Endothelial cell of umbilical vein (primary cell): ENCODE measurements at regions not wholly inside any gene's neighbourhood (a gene's known extent, or its start where the extent isn't known, plus 50 kb on each side); places are given as distances from the start of the nearest gene placed in this dataset.

Experiments
- BruUV-seq: library from RNA; stranded (reverse); fragments of 400-500 nt; replicated peaks from 2 replicates; lab custom pipeline; 2021; lab: Mats Ljungman, UMichigan
- CTCF ChIA-PET: fragments of 300-600, 350-600 bp; sonication (Branson Sonifier 250); formaldehyde crosslinking; loops from one replicate; lab custom pipeline; 2021; ENCODE audit warnings: antibody characterized with exemption, inconsistent platforms; lab: Charles Lee
- POLR2A ChIA-PET: fragments of 300-600, 350-600 bp; sonication (Branson Sonifier 250); formaldehyde crosslinking; loops from one replicate; lab custom pipeline; 2021; ENCODE audit warnings: antibody characterized with exemption, inconsistent platforms; lab: Charles Lee
- DNase-seq: peaks from one replicate; pipeline ENCODE4 v3.0.0-alpha.2; 2011; ENCODE audit warnings: low read depth, low spot score
- FAIRE-seq: peaks from 2 replicates; lab custom pipeline; 2011; peaks lifted over from hg19 to GRCh38; lab: Jason Lieb, UNC
- H2AFZ ChIP-seq: 2 replicates; pipeline ENCODE4 v1.6.0; 2012; ENCODE audit warnings: low read depth, low read length, control low read depth, inconsistent platforms
- H3K27ac ChIP-seq: 2 replicates; pipeline ENCODE4 v1.5.1; 2011; ENCODE audit warnings: low read depth, mild to moderate bottlenecking, control low read depth, low read length, moderate library complexity; ENCODE audit not compliant: insufficient read depth
- H3K27me3 ChIP-seq, 2 experiments: 2 replicates each; pipeline versions ENCODE4 v1.6.0 to v1.6.1; 2011; ENCODE audit warnings: low read length in 2 of 2, mixed read lengths in 1 of 2; ENCODE audit not compliant: control insufficient read depth in 2 of 2, insufficient read depth in 2 of 2
- H3K36me3 ChIP-seq, 2 experiments: 2 replicates in 1 of 2; 3 replicates in 1 of 2; pipeline ENCODE4 v1.5.1; 2011; ENCODE audit warnings: low read length in 2 of 2, mild to moderate bottlenecking in 1 of 2, moderate library complexity in 1 of 2; ENCODE audit not compliant: control insufficient read depth in 2 of 2, insufficient read depth in 2 of 2; ENCODE audit errors: extremely low read depth in 1 of 2
- H3K4me1 ChIP-seq: 3 replicates; pipeline ENCODE4 v1.5.1; 2011; ENCODE audit warnings: mild to moderate bottlenecking, low read length; ENCODE audit not compliant: control insufficient read depth, insufficient read depth; ENCODE audit errors: extremely low read depth
- H3K4me2 ChIP-seq: 2 replicates; pipeline ENCODE4 v1.6.1; 2011; ENCODE audit warnings: low read length, control low read depth, mixed read lengths; ENCODE audit not compliant: insufficient read depth
- H3K4me3 ChIP-seq, 3 experiments: fragments of 200-600 bp in 1 of 3; sonication (generic), shearing (Covaris generic) in 1 of 3; replicated peaks in 1 of 3; 2 replicates each; pipeline ENCODE4 v1.5.1; 2011 to 2016; ENCODE audit warnings: control low read depth in 3 of 3, low read length in 3 of 3, mild to moderate bottlenecking in 2 of 3, inconsistent platforms in 1 of 3, low read depth in 1 of 3, moderate library complexity in 1 of 3; ENCODE audit not compliant: insufficient read depth in 1 of 3
- H3K79me2 ChIP-seq: 2 replicates; pipeline ENCODE4 v1.6.0; 2012; ENCODE audit warnings: low read length, inconsistent platforms; ENCODE audit not compliant: control insufficient read depth, insufficient read depth
- H3K9ac ChIP-seq: replicated peaks from 2 replicates; pipeline ENCODE3; 2011; ENCODE audit warnings: low read length, control low read depth; ENCODE audit not compliant: insufficient read depth; ENCODE audit errors: extremely low read depth
- H3K9me1 ChIP-seq: replicated peaks from 3 replicates; pipeline ENCODE4 v1.6.0; 2011; ENCODE audit warnings: mild to moderate bottlenecking, low read length; ENCODE audit not compliant: control insufficient read depth, insufficient read depth; ENCODE audit errors: extremely low read depth
- H3K9me3 ChIP-seq: replicated peaks from 2 replicates; pipeline ENCODE4 v1.5.1; 2012; ENCODE audit warnings: low read length, inconsistent platforms; ENCODE audit not compliant: control insufficient read depth, insufficient read depth
- H4K20me1 ChIP-seq: replicated peaks from 2 replicates; pipeline ENCODE3; 2011; ENCODE audit warnings: mild to moderate bottlenecking, low read length; ENCODE audit not compliant: control insufficient read depth, insufficient read depth; ENCODE audit errors: extremely low read depth
- EZH2 ChIP-seq: IDR thresholded peaks from 2 replicates; pipeline ENCODE4 v1.6.1; 2012; ENCODE audit warnings: borderline replicate concordance, low read depth, mild to moderate bottlenecking, moderate library complexity, low read length, inconsistent platforms; ENCODE audit not compliant: severe bottlenecking
- FOS ChIP-seq: IDR thresholded peaks from 2 replicates; pipeline ENCODE4 v1.6.1; 2011; ENCODE audit warnings: mild to moderate bottlenecking, low read length, moderate library complexity, borderline replicate concordance; ENCODE audit not compliant: insufficient read depth
- GATA2 ChIP-seq: IDR thresholded peaks from 2 replicates; pipeline ENCODE4 v1.7.0; 2011; ENCODE audit warnings: low read depth, mild to moderate bottlenecking, moderate library complexity, mixed read lengths, low read length; ENCODE audit not compliant: insufficient read length, insufficient read depth
- JUN ChIP-seq: IDR thresholded peaks from 2 replicates; pipeline ENCODE4 v1.6.1; 2011; ENCODE audit warnings: borderline replicate concordance, low read depth; ENCODE audit not compliant: insufficient read length, insufficient read depth
- MYC ChIP-seq: IDR thresholded peaks from one replicate; pipeline ENCODE4 v1.6.1; 2011; ENCODE audit warnings: mild to moderate bottlenecking, low read depth, low read length
- POLR2A ChIP-seq: IDR thresholded peaks from 2 replicates; pipeline ENCODE4 v1.6.1; 2012; ENCODE audit warnings: low read depth, mild to moderate bottlenecking, control low read depth, low read length
- POLR2AphosphoS5 ChIP-seq: IDR thresholded peaks from 2 replicates; pipeline ENCODE4 v1.6.1; 2012; ENCODE audit warnings: low read depth, mild to moderate bottlenecking, control low read depth, low read length, moderate library complexity; ENCODE audit not compliant: insufficient read depth
- dilution Hi-C: fragments of 300-500 bp; cut with MboI; formaldehyde crosslinking; loops from one replicate; pipeline ENCODE4 v1.15.0; 2019; ENCODE audit warnings: low sequenced_read_pairs; ENCODE audit not compliant: extremely low pct_ligation_motif_present
- intact Hi-C: fragments of 100-400 bp; cut with micrococcal nuclease; formaldehyde crosslinking; loops from one replicate; pipeline ENCODE4 v1.10.0; 2022
- TF ChIP-seq, protein P1 (sequence below): IDR thresholded peaks from 2 replicates; pipeline ENCODE4 v1.6.1; 2011; ENCODE audit not compliant: insufficient read depth, insufficient read length
- TF ChIP-seq, protein P2 (sequence below), 2 donors: IDR thresholded peaks; 1 replicate in 1 of 2; 2 replicates in 1 of 2; pipeline ENCODE4 v1.5.1; 2011; ENCODE audit warnings: low read length in 2 of 2, mild to moderate bottlenecking in 2 of 2, moderate library complexity in 2 of 2, control low read depth in 1 of 2, inconsistent platforms in 1 of 2, low read depth in 1 of 2; ENCODE audit not compliant: insufficient read depth in 1 of 2; ENCODE audit errors: extremely low read depth in 1 of 2

DNA sequence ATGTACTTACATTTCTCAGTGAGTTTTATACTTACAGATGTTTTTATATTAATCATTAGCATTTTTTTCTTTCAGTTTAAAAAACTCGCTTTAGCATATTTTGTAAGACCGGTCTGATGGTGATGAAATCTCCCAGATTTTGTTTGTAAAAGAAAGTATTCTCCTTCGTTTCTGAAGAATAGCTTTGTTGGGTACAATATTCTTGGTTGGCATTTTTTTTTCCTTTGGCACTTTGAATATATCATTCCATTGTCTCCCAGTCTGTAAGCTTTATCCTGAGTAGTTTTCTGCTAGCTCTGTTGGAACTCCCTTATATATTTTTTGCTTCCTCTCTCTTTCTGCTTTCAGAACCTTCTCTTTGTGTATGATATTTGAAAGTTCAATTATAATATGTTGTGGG, 412.6 kb downstream of the RASEF start:
- Histone ChIP-seq H3K9me3 (peaks cover under 1% of the 10 kb centered on the region), H3K79me2 (no peaks in the 10 kb centered on the region), H3K4me3 (no peak overlapping the region), H3K9ac (no peak overlapping the region), H4K20me1 (no peaks in the 10 kb centered on the region), H3K4me2 (no peak overlapping the region), H3K9me1 (no peaks in the 10 kb centered on the region), H3K36me3 (no peaks in the 10 kb centered on the region), H3K27ac (no peak overlapping the region), H3K4me1 (no peaks in the 10 kb centered on the region), H3K27me3 (no peaks in the 10 kb centered on the region), H2AFZ (no peak overlapping the region)
- DNase-seq (no peak), FAIRE-seq (no peak)
- dilution Hi-C loops, result no loop called here
- no TSS peak for BruUV-seq
- TF ChIP-seq JUN, result no peak
- TF ChIP-seq POLR2A, result no peak
- no peak for TF ChIP-seq FOS
- TF ChIP-seq EZH2, result no peak
- TF ChIP-seq GATA2, result no peak
- TF ChIP-seq POLR2AphosphoS5, result no peak
- TF ChIP-seq, protein P1, sequence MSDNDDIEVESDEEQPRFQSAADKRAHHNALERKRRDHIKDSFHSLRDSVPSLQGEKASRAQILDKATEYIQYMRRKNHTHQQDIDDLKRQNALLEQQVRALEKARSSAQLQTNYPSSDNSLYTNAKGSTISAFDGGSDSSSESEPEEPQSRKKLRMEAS, result no peak
- TF ChIP-seq MYC, result no peak
- TF ChIP-seq, protein P2, sequence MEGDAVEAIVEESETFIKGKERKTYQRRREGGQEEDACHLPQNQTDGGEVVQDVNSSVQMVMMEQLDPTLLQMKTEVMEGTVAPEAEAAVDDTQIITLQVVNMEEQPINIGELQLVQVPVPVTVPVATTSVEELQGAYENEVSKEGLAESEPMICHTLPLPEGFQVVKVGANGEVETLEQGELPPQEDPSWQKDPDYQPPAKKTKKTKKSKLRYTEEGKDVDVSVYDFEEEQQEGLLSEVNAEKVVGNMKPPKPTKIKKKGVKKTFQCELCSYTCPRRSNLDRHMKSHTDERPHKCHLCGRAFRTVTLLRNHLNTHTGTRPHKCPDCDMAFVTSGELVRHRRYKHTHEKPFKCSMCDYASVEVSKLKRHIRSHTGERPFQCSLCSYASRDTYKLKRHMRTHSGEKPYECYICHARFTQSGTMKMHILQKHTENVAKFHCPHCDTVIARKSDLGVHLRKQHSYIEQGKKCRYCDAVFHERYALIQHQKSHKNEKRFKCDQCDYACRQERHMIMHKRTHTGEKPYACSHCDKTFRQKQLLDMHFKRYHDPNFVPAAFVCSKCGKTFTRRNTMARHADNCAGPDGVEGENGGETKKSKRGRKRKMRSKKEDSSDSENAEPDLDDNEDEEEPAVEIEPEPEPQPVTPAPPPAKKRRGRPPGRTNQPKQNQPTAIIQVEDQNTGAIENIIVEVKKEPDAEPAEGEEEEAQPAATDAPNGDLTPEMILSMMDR (IDR thresholded peaks at IDR 0.05; ENCODE audit: extremely low read depth in 1 of 2, insufficient read depth in 1 of 2, low read depth in 1 of 2, low read length in 2 of 2), result no peak
- intact Hi-C loops, result no loop called here
- ChIA-PET CTCF (no interaction called here), POLR2A (no interaction called here)
